ENCODE measurements at regions not wholly inside any gene's neighbourhood (a gene's known extent, or its start where the extent isn't known, plus 50 kb on each side); places are given as distances from the start of the nearest gene placed in this dataset.

- TF ChIP-seq CTCF (IDR thresholded peaks at IDR 0.05) (no peak), POLR2A (IDR thresholded peaks at IDR 0.05) (no peak)
Observed at GRCh38 chr3:153041181-153041580, 120.8 kb upstream of the RAP2B start.

All from transverse colon (tissue), 3 donors.